H1 (cell line): ENCODE measurements at regions not wholly inside any gene's neighbourhood (a gene's known extent, or its start where the extent isn't known, plus 50 kb on each side); places are given as distances from the start of the nearest gene placed in this dataset.

Source experiments
- CTCF ChIA-PET: fragments of 300-600 bp; sonication (Branson Sonifier 250); formaldehyde crosslinking; loops from one replicate; lab custom pipeline; 2021; ENCODE audit not compliant: partially characterized antibody; lab: Charles Lee
- POLR2A ChIA-PET: fragments of 300-600 bp; sonication (Branson Sonifier 250); formaldehyde crosslinking; loops from one replicate; lab custom pipeline; 2021; ENCODE audit warnings: inconsistent platforms; ENCODE audit not compliant: partially characterized antibody; lab: Charles Lee
- DNase-seq, 2 experiments: peaks; one replicate each; pipeline versions ENCODE4 v3.0.0 to v3.0.0-alpha.2; 2010 to 2022; ENCODE audit warnings: low spot score in 2 of 2, low read depth in 1 of 2, mixed read lengths in 1 of 2
- FAIRE-seq: peaks from 2 replicates; lab custom pipeline; 2011; peaks lifted over from hg19 to GRCh38; lab: Jason Lieb, UNC
- H2AFZ ChIP-seq: 2 replicates; pipeline ENCODE4 v1.8.1; 2012; ENCODE audit warnings: low read length, inconsistent platforms
- H2AK5ac ChIP-seq: 2 replicates; pipeline ENCODE4 v1.6.1; 2013; ENCODE audit warnings: low read depth, low read length
- H2BK120ac ChIP-seq: replicated peaks from 2 replicates; pipeline ENCODE3; 2013; ENCODE audit warnings: low read depth, low read length, inconsistent platforms
- H2BK12ac ChIP-seq: 2 replicates; pipeline ENCODE4 v1.6.1; 2013; ENCODE audit warnings: low read depth, low read length
- H2BK15ac ChIP-seq: 2 replicates; pipeline ENCODE4 v1.6.1; 2013; ENCODE audit warnings: low read length
- H2BK20ac ChIP-seq: 2 replicates; pipeline ENCODE4 v1.6.1; 2013; ENCODE audit warnings: low read length
- H2BK5ac ChIP-seq: 2 replicates; pipeline ENCODE4 v1.6.1; 2013; ENCODE audit warnings: low read depth, low read length
- H3K14ac ChIP-seq: 2 replicates; pipeline ENCODE4 v1.6.1; 2013; ENCODE audit warnings: inconsistent platforms; ENCODE audit not compliant: insufficient read length
- H3K18ac ChIP-seq: 2 replicates; pipeline ENCODE4 v1.6.1; 2013; ENCODE audit warnings: low read length; ENCODE audit errors: extremely low read depth
- H3K23ac ChIP-seq: 2 replicates; pipeline ENCODE4 v1.6.1; 2013; ENCODE audit warnings: inconsistent platforms; ENCODE audit not compliant: insufficient read length
- H3K23me2 ChIP-seq: 2 replicates; pipeline ENCODE4 v1.6.1; 2013; ENCODE audit warnings: low read depth, low read length
- H3K27ac ChIP-seq: 2 replicates; pipeline ENCODE4 v1.6.1; 2011; ENCODE audit warnings: low read depth, low read length, inconsistent platforms
- H3K27me3 ChIP-seq, 4 experiments: replicated peaks in 1 of 4; 1 replicate in 1 of 4; 2 replicates in 3 of 4; pipeline versions ENCODE4 v1.6.1 to v1.8.1; 2011 to 2013; ENCODE audit warnings: low read length in 3 of 4, mild to moderate bottlenecking in 3 of 4, inconsistent platforms in 2 of 4, mixed read lengths in 2 of 4, moderate library complexity in 1 of 4; ENCODE audit not compliant: control insufficient read depth in 3 of 4, insufficient read depth in 3 of 4; ENCODE audit errors: extremely low read depth in 1 of 4
- H3K36me3 ChIP-seq, 4 experiments: 2 replicates each; pipeline versions ENCODE4 v1.6.1 to v1.8.1; 2011 to 2013; ENCODE audit warnings: mild to moderate bottlenecking in 4 of 4, low read length in 3 of 4, moderate library complexity in 2 of 4, control low read depth in 1 of 4, inconsistent platforms in 1 of 4; ENCODE audit not compliant: insufficient read depth in 4 of 4, control insufficient read depth in 2 of 4
- H3K4ac ChIP-seq: replicated peaks from 2 replicates; pipeline ENCODE3; 2013; ENCODE audit warnings: low read length, low read depth, mixed read lengths, inconsistent platforms; ENCODE audit not compliant: insufficient read length
- H3K4me1 ChIP-seq, 4 experiments: replicated peaks in 1 of 4; 1 replicate in 1 of 4; 2 replicates in 3 of 4; pipeline versions ENCODE4 v1.6.1 to v1.8.1; 2011 to 2013; ENCODE audit warnings: low read length in 3 of 4, inconsistent platforms in 2 of 4, mixed read lengths in 1 of 4; ENCODE audit not compliant: insufficient read depth in 4 of 4, control insufficient read depth in 3 of 4
- H3K4me2 ChIP-seq, 2 experiments: 2 replicates each; pipeline versions ENCODE4 v1.6.1 to v1.8.1; 2011 to 2013; ENCODE audit warnings: low read depth in 2 of 2, low read length in 2 of 2, control low read depth in 1 of 2, inconsistent platforms in 1 of 2, mild to moderate bottlenecking in 1 of 2; ENCODE audit not compliant: insufficient read depth in 1 of 2
- H3K4me3 ChIP-seq, 4 experiments: fragments of 200-600, 300-600 bp in 1 of 4; sonication (generic), shearing (Covaris generic), sonication (Bioruptor Twin) in 1 of 4; 2 replicates each; pipeline versions ENCODE4 v1.5.1 to v1.8.1; 2011 to 2016; ENCODE audit warnings: low read length in 4 of 4, low read depth in 3 of 4, control low read depth in 2 of 4, inconsistent platforms in 2 of 4, mild to moderate bottlenecking in 2 of 4, mixed read lengths in 1 of 4, moderate library complexity in 1 of 4; ENCODE audit not compliant: insufficient read depth in 2 of 4; ENCODE audit errors: extremely low read depth in 1 of 4
- H3K56ac ChIP-seq: replicated peaks from 2 replicates; pipeline ENCODE3; 2013; ENCODE audit warnings: low read depth, mild to moderate bottlenecking, mixed read lengths, low read length, inconsistent platforms; ENCODE audit not compliant: insufficient read length
- H3K79me1 ChIP-seq: 2 replicates; pipeline ENCODE4 v1.6.1; 2013; ENCODE audit warnings: low read depth, low read length, control low read depth
- H3K79me2 ChIP-seq, 2 experiments: 2 replicates each; pipeline versions ENCODE4 v1.6.1 to v1.8.1; 2012 to 2013; ENCODE audit warnings: low read length in 2 of 2, mild to moderate bottlenecking in 2 of 2, inconsistent platforms in 1 of 2; ENCODE audit not compliant: insufficient read depth in 2 of 2, control insufficient read depth in 1 of 2
- H3K9ac ChIP-seq, 4 experiments: replicated peaks in 1 of 4; 1 replicate in 1 of 4; 2 replicates in 3 of 4; pipeline versions ENCODE4 v1.6.1 to v1.8.1; 2011 to 2013; ENCODE audit warnings: low read depth in 3 of 4, low read length in 3 of 4, control low read depth in 2 of 4, mild to moderate bottlenecking in 2 of 4, moderate library complexity in 2 of 4, inconsistent platforms in 1 of 4; ENCODE audit errors: extremely low read depth in 1 of 4
- H3K9me3 ChIP-seq, 2 experiments: 2 replicates each; pipeline versions ENCODE4 v1.6.1 to v1.8.1; 2012 to 2013; ENCODE audit warnings: mild to moderate bottlenecking in 2 of 2, moderate library complexity in 2 of 2, control low read depth in 1 of 2, inconsistent platforms in 1 of 2, low read depth in 1 of 2, low read length in 1 of 2, mixed read lengths in 1 of 2; ENCODE audit not compliant: insufficient read depth in 2 of 2
- H4K20me1 ChIP-seq, 2 experiments: replicated peaks in 1 of 2; 2 replicates each; pipeline versions ENCODE3 to v1.8.1; 2011 to 2013; ENCODE audit warnings: inconsistent platforms in 2 of 2, low read length in 2 of 2, mild to moderate bottlenecking in 1 of 2; ENCODE audit not compliant: insufficient read depth in 2 of 2, control insufficient read depth in 1 of 2
- H4K5ac ChIP-seq: 2 replicates; pipeline ENCODE4 v1.6.1; 2013; ENCODE audit warnings: low read length, low read depth, mixed read lengths, inconsistent platforms; ENCODE audit not compliant: insufficient read length
- H4K8ac ChIP-seq: 2 replicates; pipeline ENCODE4 v1.8.0; 2013; ENCODE audit warnings: mild to moderate bottlenecking, moderate library complexity, low read length, inconsistent platforms; ENCODE audit not compliant: insufficient read depth; ENCODE audit errors: extremely low read depth
- H4K91ac ChIP-seq: replicated peaks from 2 replicates; pipeline ENCODE3; 2013; ENCODE audit warnings: low read length, mixed read lengths, inconsistent platforms; ENCODE audit not compliant: insufficient read length
- BCL11A ChIP-seq, 2 experiments: IDR thresholded peaks; one replicate each; pipeline ENCODE4 v1.6.1; 2011; ENCODE audit warnings: low read depth in 2 of 2, low read length in 2 of 2, mild to moderate bottlenecking in 2 of 2
- CEBPB ChIP-seq: IDR thresholded peaks from 2 replicates; pipeline ENCODE4 v1.6.1; 2012; ENCODE audit warnings: low read depth, low read length
- CHD1 ChIP-seq: IDR thresholded peaks from 2 replicates; pipeline ENCODE4 v1.6.1; 2012; ENCODE audit warnings: low read depth, low read length, improper control_type of control experiment
- CREB1 ChIP-seq: IDR thresholded peaks from 2 replicates; pipeline ENCODE4 v1.6.1; 2012; ENCODE audit warnings: inconsistent platforms
- EZH2 ChIP-seq: fragments of 200-600 bp; sonication (generic); IDR thresholded peaks from 2 replicates; pipeline ENCODE4 v1.7.1; 2012; ENCODE audit warnings: low read depth, mild to moderate bottlenecking, moderate library complexity, low read length, inconsistent platforms; ENCODE audit not compliant: severe bottlenecking
- GTF2F1 ChIP-seq: IDR thresholded peaks from 2 replicates; pipeline ENCODE4 v1.6.1; 2012; ENCODE audit warnings: low read depth, low read length, improper control_type of control experiment, borderline replicate concordance
- NRF1 ChIP-seq: IDR thresholded peaks from 2 replicates; pipeline ENCODE4 v1.6.1; 2011; ENCODE audit warnings: mild to moderate bottlenecking, low read depth, low read length, improper control_type of control experiment
- PHF8 ChIP-seq: fragments of 200-600 bp; sonication (generic); conservative IDR thresholded peaks from 2 replicates; pipeline ENCODE4 v1.7.1; 2012; ENCODE audit warnings: low read depth, mild to moderate bottlenecking, inconsistent platforms, low read length, moderate library complexity
- POLR2AphosphoS5 ChIP-seq: IDR thresholded peaks from 2 replicates; pipeline ENCODE4 v1.6.1; 2011; ENCODE audit warnings: low read depth, low read length
- RAD21 ChIP-seq, 2 experiments: IDR thresholded peaks in 1 of 2; conservative IDR thresholded peaks in 1 of 2; 2 replicates each; pipeline ENCODE4 v1.6.1; 2011; ENCODE audit warnings: low read depth in 2 of 2, low read length in 2 of 2, improper control_type of control experiment in 1 of 2, inconsistent platforms in 1 of 2, mild to moderate bottlenecking in 1 of 2, moderate library complexity in 1 of 2
- RNF2 ChIP-seq: fragments of 200-900, 300-1000 bp; sonication (generic); IDR thresholded peaks from 2 replicates; pipeline ENCODE4 v1.7.1; 2016; ENCODE audit warnings: borderline replicate concordance, low read depth, mild to moderate bottlenecking, antibody characterized with exemption, low read length; ENCODE audit not compliant: poor library complexity, severe bottlenecking; ENCODE audit errors: missing control alignments
- TAF1 ChIP-seq: IDR thresholded peaks from 2 replicates; pipeline ENCODE4 v1.6.1; 2011; ENCODE audit warnings: mild to moderate bottlenecking, low read depth, low read length
- TAF7 ChIP-seq: optimal IDR thresholded peaks from 2 replicates; pipeline ENCODE3; 2011; ENCODE audit warnings: low read depth, mild to moderate bottlenecking, inconsistent platforms, low read length, moderate library complexity, borderline replicate concordance
- WGBS, 2 experiments: shearing (Covaris generic) in 1 of 2; methylation state at CpG; one replicate each; pipeline versions ENCODE4 v1.1.6 to v1.1.7; 2013 to 2015; ENCODE audit warnings: low lambda C conversion rate in 2 of 2, mixed read lengths in 2 of 2, inconsistent platforms in 1 of 2, low coverage in 1 of 2, missing lambda C conversion rate in 1 of 2; ENCODE audit not compliant: insufficient replicate concordance in 2 of 2, insufficient coverage in 1 of 2, insufficient read length in 1 of 2; ENCODE audit errors: extremely low coverage in 1 of 2, missing lambda C conversion rate in 1 of 2; 5-methylcytosine and 5-hydroxymethylcytosine counted together
- TF ChIP-seq, protein P1 (sequence below): IDR thresholded peaks from 2 replicates; pipeline ENCODE4 v1.6.1; 2011; ENCODE audit warnings: low read length, improper control_type of control experiment

DNA sequence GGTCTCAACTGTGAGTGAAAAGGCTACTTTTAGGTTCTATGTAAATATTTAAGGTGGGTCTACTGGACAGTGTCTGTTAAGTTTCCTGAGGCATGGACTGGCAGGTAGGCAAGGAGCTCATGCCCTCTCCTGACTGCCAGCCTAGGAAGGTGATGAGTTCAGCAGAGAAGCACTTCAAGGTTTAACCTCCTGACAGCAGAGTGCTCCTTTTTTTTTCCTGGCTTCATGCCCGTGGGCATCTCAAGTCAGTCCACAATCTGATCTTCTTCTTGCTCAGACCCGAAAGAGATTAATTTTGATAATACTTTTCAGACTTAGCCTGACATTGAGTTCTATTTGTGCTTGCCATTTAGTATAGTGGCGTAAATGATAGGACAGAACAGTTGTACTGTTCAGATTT is 241.9 kb upstream of the NREP start:
- H3K79me1 ChIP-seq, result no peaks in the 10 kb centered on the region
- H2BK12ac ChIP-seq, result no peak overlapping the region
- DNase-seq (no peak), FAIRE-seq (no peak)
- H4K20me1 ChIP-seq, result no peaks in the 10 kb centered on the region
- H2BK5ac ChIP-seq, result no peak overlapping the region
- no peak overlapping the region for H3K14ac ChIP-seq
- no peak overlapping the region for H3K56ac ChIP-seq
- H3K4ac ChIP-seq, result no peak overlapping the region
- no peak overlapping the region for H2BK20ac ChIP-seq
- no peak overlapping the region for H3K4me2 ChIP-seq
- H3K27ac ChIP-seq, result no peak overlapping the region
- no peak overlapping the region for H2AFZ ChIP-seq
- H3K9ac ChIP-seq, result no peak overlapping the region
- H3K4me1 ChIP-seq, result no peaks in the 10 kb centered on the region
- ChIA-PET POLR2A (no interaction called here), CTCF (interaction anchor here (0.6 to 1.0 kb wide), 3 partner anchors 163 to 306 kb away, joined by 3 read pairs; no protein-coding TSS in a partner anchor)
- 65% methylated on average over 3 of the region's 3 CpGs; no CpG with 5 or more reads in 1 of the 2 experiments for WGBS, 2 experiments
- no peaks in the 10 kb centered on the region for H3K23me2 ChIP-seq
- H3K79me2 ChIP-seq, result no peaks in the 10 kb centered on the region
- H3K36me3 ChIP-seq, result no peaks in the 10 kb centered on the region
- no peak overlapping the region for H4K8ac ChIP-seq
- H3K18ac ChIP-seq, result no peak overlapping the region
- H2AK5ac ChIP-seq, result no peak overlapping the region
- no peak overlapping the region for H3K4me3 ChIP-seq
- H4K91ac ChIP-seq, result no peak overlapping the region
- H3K9me3 ChIP-seq, result no peaks in the 10 kb centered on the region
- H2BK120ac ChIP-seq, result no peak overlapping the region
- H3K27me3 ChIP-seq, result no peaks in the 10 kb centered on the region
- H4K5ac ChIP-seq, result no peak overlapping the region
- H3K23ac ChIP-seq, result no peak overlapping the region
- H2BK15ac ChIP-seq, result no peak overlapping the region
- TF ChIP-seq CHD1, result no peak
- TF ChIP-seq, protein P1, sequence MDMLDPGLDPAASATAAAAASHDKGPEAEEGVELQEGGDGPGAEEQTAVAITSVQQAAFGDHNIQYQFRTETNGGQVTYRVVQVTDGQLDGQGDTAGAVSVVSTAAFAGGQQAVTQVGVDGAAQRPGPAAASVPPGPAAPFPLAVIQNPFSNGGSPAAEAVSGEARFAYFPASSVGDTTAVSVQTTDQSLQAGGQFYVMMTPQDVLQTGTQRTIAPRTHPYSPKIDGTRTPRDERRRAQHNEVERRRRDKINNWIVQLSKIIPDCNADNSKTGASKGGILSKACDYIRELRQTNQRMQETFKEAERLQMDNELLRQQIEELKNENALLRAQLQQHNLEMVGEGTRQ, result no peak
- TF ChIP-seq CEBPB, result no peak
- no peak for TF ChIP-seq RNF2
- no peak for TF ChIP-seq TAF1
- no peak for TF ChIP-seq CREB1
- TF ChIP-seq BCL11A (IDR thresholded peaks at IDR 0.05; ENCODE audit: low read depth in 2 of 2, low read length in 2 of 2), result no peak
- TF ChIP-seq POLR2AphosphoS5, result no peak
- no peak for TF ChIP-seq EZH2
- TF ChIP-seq PHF8, result no peak
- no peak for TF ChIP-seq NRF1
- TF ChIP-seq TAF7, result no peak
- no peak for TF ChIP-seq RAD21 (IDR thresholded peaks at IDR 0.05 in 1 of 2, conservative IDR thresholded peaks at IDR 0.05 in 1 of 2; ENCODE audit: low read depth in 2 of 2, low read length in 2 of 2)
- no peak for TF ChIP-seq GTF2F1
